ENCODE measurements at regions not wholly inside any gene's neighbourhood (a gene's known extent, or its start where the extent isn't known, plus 50 kb on each side); places are given as distances from the start of the nearest gene placed in this dataset.
A peak's percentile ranks its signal among the peaks of the same experiment; 100 is the strongest.

DNA sequence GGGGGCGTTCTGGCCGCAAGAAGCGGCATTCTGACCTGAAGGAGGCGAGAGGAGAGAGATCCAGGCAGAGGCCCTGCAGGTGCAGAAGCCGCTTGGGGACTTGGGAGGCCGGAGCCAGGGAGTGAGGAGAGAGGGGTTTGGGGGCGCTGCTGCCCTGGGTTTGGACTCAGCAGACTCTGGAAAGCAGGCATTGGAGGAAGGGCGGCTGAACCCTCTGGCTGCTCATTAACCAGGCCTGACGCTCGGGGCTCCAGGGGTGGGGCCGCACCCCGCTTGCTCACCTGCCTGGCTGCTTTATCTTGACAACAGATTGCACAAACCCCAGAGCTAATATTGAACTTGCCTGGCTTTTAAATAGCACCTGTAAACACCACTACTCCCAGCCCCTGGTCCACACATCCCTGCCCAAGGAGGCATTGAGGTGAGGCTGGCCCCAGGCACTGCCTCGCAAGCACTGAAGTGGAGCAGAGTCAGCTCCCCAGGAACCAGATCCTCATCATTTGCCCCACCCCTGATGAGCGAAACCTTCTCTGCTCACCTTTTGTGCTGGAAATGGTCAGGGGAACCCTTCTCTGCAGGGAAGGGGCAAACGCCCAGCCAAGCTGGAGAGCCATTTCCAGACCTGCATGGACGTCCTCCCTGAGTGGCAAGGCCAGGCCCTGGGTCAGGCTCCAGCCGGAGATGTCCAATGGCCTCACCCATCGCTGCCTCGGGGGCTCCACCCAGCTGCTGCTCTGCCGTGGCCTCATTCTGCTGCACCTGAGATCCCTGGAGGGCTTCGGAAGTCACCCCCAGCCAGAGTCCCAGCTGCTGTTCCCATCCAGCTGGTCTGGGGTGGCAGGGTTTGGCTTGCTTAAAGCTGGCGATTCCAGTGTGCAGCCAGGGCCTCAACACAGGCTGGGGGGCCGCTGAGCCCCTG is 190.2 kb upstream of the GSE1 start:
- Mint-ChIP-seq H3K27me3 (peaks cover 22% of the 10 kb centered on the region), H3K36me3 (ENCODE audit: insufficient read depth) (no peaks in the 10 kb centered on the region), H3K9me3 (ENCODE audit: low read depth) (no peaks in the 10 kb centered on the region), H3K4me1 (ENCODE audit: low read depth) (peaks cover 38% of the 10 kb centered on the region), H3K27ac (peak overlapping the region; percentile 93), H3K4me3 (ENCODE audit: low read depth) (peak overlapping the region; percentile 61)
- TF ChIP-seq, protein P1, sequence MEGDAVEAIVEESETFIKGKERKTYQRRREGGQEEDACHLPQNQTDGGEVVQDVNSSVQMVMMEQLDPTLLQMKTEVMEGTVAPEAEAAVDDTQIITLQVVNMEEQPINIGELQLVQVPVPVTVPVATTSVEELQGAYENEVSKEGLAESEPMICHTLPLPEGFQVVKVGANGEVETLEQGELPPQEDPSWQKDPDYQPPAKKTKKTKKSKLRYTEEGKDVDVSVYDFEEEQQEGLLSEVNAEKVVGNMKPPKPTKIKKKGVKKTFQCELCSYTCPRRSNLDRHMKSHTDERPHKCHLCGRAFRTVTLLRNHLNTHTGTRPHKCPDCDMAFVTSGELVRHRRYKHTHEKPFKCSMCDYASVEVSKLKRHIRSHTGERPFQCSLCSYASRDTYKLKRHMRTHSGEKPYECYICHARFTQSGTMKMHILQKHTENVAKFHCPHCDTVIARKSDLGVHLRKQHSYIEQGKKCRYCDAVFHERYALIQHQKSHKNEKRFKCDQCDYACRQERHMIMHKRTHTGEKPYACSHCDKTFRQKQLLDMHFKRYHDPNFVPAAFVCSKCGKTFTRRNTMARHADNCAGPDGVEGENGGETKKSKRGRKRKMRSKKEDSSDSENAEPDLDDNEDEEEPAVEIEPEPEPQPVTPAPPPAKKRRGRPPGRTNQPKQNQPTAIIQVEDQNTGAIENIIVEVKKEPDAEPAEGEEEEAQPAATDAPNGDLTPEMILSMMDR (IDR thresholded peaks at IDR 0.05; ENCODE audit: unreplicated experiment), result peak; percentile 27
- DNase-seq (ENCODE audit: low spot score, unreplicated experiment), result peak; percentile 71

DNA sequence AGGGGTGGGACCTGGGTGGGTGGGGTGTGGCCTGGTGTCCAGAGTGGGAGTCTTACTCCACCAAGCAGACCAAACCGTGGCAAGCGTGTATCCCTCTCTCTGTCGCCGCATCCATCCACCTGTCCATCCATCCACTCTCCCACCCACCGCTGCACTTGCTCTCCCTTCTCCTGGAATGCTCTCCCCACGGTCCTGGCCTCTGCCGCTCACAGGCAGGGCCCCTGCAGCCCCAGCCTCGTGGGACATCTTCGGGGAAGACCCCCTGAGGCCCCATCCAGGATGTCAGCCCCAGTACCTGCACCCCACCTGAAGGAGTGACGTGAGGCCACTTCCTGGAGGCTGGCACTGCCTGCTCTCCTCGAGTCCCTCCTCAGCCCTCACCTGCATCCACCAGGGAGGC is 189.5 kb upstream of the GSE1 start:
- no peak for DNase-seq (ENCODE audit: low spot score, unreplicated experiment)
- H3K27me3 Mint-ChIP-seq, result peaks cover 18% of the 10 kb centered on the region
- H3K36me3 Mint-ChIP-seq (ENCODE audit: insufficient read depth), result no peaks in the 10 kb centered on the region
- H3K4me3 Mint-ChIP-seq (ENCODE audit: low read depth), result no peak overlapping the region
- H3K9me3 Mint-ChIP-seq (ENCODE audit: low read depth), result no peaks in the 10 kb centered on the region
- H3K4me1 Mint-ChIP-seq (ENCODE audit: low read depth), result peaks cover 36% of the 10 kb centered on the region
- TF ChIP-seq, protein P1 (IDR thresholded peaks at IDR 0.05; ENCODE audit: unreplicated experiment), result no peak
- no peak overlapping the region for H3K27ac Mint-ChIP-seq

DNA sequence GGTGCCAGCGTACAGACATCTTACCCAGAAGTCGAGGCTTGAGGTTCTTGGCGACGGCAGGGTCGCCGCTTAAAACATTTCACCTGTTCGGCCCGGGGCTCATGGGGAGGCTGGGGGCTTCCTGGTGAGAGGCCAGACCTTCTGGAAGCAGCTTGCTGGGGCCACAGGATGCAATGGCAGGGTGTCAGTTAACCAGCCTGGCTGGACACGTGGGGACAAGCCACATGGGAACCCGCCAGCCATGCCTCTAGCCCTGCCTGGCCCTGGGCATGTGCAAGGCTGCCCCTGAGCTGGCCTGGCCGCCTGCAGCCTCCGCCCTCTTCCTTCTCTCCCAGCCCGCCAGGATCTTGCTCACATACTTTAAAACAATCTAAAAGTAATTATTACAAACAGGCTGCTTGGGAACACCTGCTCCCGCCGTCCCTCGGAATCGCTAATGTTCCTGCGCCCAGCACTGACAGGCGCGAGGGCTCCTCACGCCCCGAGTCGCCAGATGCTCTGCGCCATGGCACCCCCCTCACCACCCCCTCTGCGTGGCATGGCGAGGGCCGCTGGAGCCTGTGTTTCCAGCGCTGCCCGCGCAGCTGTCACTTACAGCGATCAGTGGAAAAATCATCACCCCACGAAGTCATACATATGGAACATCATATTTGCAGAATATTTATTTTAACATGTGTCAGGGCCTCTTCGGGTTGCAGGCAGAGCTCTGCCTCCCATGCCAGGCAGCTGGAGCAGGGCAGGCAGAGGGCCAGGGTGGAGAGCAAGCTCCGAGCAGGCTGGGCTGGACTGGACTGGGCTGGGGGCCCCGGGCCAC is 188.7 kb upstream of the GSE1 start:
- Mint-ChIP-seq H3K9me3 (ENCODE audit: low read depth) (no peaks in the 10 kb centered on the region), H3K36me3 (ENCODE audit: insufficient read depth) (no peaks in the 10 kb centered on the region), H3K27ac (no peak overlapping the region), H3K4me3 (ENCODE audit: low read depth) (no peak overlapping the region), H3K4me1 (ENCODE audit: low read depth) (peaks cover 33% of the 10 kb centered on the region), H3K27me3 (peaks cover 17% of the 10 kb centered on the region)
- TF ChIP-seq, protein P1 (IDR thresholded peaks at IDR 0.05; ENCODE audit: unreplicated experiment), result no peak
- no peak for DNase-seq (ENCODE audit: low spot score, unreplicated experiment)

DNA sequence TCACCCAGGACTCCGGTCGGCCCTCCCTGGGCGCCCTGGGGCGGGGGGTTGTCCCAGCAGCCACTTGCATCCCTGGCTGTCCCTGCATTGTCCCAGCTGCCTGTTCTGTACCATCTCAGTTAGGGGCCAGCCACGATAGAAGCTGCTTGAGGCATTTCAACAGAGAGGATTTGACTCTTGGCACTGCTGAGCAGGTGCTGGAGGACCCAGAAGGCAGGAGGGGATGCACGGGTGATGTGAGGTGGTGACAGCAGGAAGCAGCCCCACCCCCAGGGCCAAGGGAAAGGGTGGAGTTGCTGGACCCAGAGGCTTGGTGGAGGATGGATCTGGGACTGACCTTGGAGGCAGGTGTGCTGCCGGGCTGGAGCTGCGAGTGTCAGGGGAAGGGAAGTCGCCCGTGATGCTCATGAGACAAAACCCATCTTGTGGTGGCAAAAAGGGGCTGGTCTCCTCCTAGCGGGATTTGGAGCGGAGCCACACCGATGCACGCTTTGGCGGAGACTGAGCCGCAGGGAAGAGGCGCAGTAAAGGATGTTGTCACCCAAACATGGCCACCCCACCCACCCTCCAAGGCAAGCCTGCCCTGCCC is 188.0 kb upstream of the GSE1 start:
- H3K9me3 Mint-ChIP-seq (ENCODE audit: low read depth), result no peaks in the 10 kb centered on the region
- H3K4me1 Mint-ChIP-seq (ENCODE audit: low read depth), result peaks cover 33% of the 10 kb centered on the region
- H3K27ac Mint-ChIP-seq, result no peak overlapping the region
- H3K4me3 Mint-ChIP-seq (ENCODE audit: low read depth), result no peak overlapping the region
- peak; percentile 5 for DNase-seq (ENCODE audit: low spot score, unreplicated experiment)
- H3K36me3 Mint-ChIP-seq (ENCODE audit: insufficient read depth), result no peaks in the 10 kb centered on the region
- TF ChIP-seq, protein P1 (IDR thresholded peaks at IDR 0.05; ENCODE audit: unreplicated experiment), result no peak
- H3K27me3 Mint-ChIP-seq, result peaks cover 24% of the 10 kb centered on the region

DNA sequence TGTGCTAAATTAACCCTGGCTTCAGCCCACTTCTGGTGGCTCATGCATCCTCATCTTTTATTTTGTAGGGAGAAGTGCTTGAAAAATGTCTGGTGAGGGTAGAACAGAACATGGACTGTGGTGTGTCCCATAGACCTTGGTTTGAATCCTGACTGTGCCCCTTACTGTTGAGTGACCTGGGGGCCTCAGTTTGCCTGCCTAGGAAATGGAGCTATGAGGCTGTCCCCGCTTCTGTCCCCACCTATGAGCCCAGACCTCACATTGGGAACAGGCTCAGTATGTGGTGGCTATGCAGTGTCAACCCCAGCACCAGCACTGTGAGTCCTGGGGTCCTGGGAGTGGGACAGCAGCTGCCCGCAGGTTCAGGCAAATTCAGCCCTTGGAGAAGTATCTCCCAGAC is 186.3 kb upstream of the GSE1 start:
- no peak for DNase-seq (ENCODE audit: low spot score, unreplicated experiment)
- Mint-ChIP-seq H3K27me3 (peaks cover 24% of the 10 kb centered on the region), H3K4me1 (ENCODE audit: low read depth) (peaks cover 28% of the 10 kb centered on the region), H3K9me3 (ENCODE audit: low read depth) (no peaks in the 10 kb centered on the region), H3K36me3 (ENCODE audit: insufficient read depth) (no peaks in the 10 kb centered on the region), H3K4me3 (ENCODE audit: low read depth) (no peak overlapping the region), H3K27ac (no peak overlapping the region)
- TF ChIP-seq, protein P1 (IDR thresholded peaks at IDR 0.05; ENCODE audit: unreplicated experiment), result no peak
